ENCODE measurements at regions not wholly inside any gene's neighbourhood (a gene's known extent, or its start where the extent isn't known, plus 50 kb on each side); places are given as distances from the start of the nearest gene placed in this dataset.

GRCh38 chr5:57413145-57413544 lies 69.5 kb downstream of the ACTBL2 start:
- TF ChIP-seq CTCF (conservative IDR thresholded peaks at IDR 0.05; ENCODE audit: low read length) (no peak), EZH2phosphoT487 (IDR thresholded peaks at IDR 0.05; ENCODE audit: borderline replicate concordance, low read depth, low read length) (no peak)
